SK-N-SH (cell line): ENCODE measurements at regions not wholly inside any gene's neighbourhood (a gene's known extent, or its start where the extent isn't known, plus 50 kb on each side); places are given as distances from the start of the nearest gene placed in this dataset.

Source experiments
- MAX ChIP-seq: IDR thresholded peaks from 2 replicates; pipeline ENCODE4 v1.4.0; 2012; ENCODE audit warnings: low read depth
- TF ChIP-seq, protein P1 (sequence below): fragments of 200-600 bp; sonication (generic); IDR thresholded peaks from 2 replicates; pipeline ENCODE4 v1.6.1; 2017; ENCODE audit warnings: antibody characterized with exemption, mild to moderate bottlenecking, moderate library complexity

- TF ChIP-seq, protein P1, sequence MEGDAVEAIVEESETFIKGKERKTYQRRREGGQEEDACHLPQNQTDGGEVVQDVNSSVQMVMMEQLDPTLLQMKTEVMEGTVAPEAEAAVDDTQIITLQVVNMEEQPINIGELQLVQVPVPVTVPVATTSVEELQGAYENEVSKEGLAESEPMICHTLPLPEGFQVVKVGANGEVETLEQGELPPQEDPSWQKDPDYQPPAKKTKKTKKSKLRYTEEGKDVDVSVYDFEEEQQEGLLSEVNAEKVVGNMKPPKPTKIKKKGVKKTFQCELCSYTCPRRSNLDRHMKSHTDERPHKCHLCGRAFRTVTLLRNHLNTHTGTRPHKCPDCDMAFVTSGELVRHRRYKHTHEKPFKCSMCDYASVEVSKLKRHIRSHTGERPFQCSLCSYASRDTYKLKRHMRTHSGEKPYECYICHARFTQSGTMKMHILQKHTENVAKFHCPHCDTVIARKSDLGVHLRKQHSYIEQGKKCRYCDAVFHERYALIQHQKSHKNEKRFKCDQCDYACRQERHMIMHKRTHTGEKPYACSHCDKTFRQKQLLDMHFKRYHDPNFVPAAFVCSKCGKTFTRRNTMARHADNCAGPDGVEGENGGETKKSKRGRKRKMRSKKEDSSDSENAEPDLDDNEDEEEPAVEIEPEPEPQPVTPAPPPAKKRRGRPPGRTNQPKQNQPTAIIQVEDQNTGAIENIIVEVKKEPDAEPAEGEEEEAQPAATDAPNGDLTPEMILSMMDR, result no peak
- TF ChIP-seq MAX, result no peak
Observed at GRCh38 chr16:86317813-86318650, 192.3 kb upstream of the FOXF1 start.
